ENCODE measurements at regions not wholly inside any gene's neighbourhood (a gene's known extent, or its start where the extent isn't known, plus 50 kb on each side); places are given as distances from the start of the nearest gene placed in this dataset.

DNA sequence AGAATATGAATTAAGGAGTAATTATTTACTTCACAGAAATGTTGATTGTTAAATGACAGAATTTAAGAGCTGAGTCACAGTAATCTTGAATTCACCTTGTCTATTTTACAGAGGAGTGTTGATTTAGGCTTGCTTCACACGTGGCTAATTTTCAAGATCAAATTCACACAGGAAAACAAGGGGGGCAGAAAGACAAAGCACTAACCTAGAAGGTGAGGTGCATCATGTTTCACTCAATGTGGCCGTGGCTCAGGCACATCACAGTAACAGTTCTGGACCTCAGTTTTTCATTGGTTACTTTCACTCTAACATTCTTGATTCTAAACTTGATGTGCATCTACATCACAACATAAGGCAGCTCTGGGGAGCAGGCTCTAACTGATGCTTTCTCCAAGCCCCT lies 69.6 kb upstream of the GNAQ start:
- H3K4me1 ChIP-seq (ENCODE audit: control insufficient read depth, insufficient read depth, low read length) = no peaks in the 10 kb centered on the region
- H2BK5ac ChIP-seq (ENCODE audit: low read depth, low read length, poor library complexity, severe bottlenecking) = no peak overlapping the region
- H2BK15ac ChIP-seq (ENCODE audit: low read depth, low read length) = no peak overlapping the region
- H4K20me1 ChIP-seq (ENCODE audit: insufficient read depth, low read length) = no peaks in the 10 kb centered on the region
- no peak for DNase-seq
- H3K14ac ChIP-seq (replicated peaks; ENCODE audit: low read depth, low read length) = no peak overlapping the region
- H3K27me3 ChIP-seq (ENCODE audit: control insufficient read depth, insufficient read depth, low read length) = no peaks in the 10 kb centered on the region; the same call in 1 of the 2 replicates
- ChIA-PET POLR2A (ENCODE audit: unreplicated experiment) (no interaction called here), CTCF (no interaction called here)
- no peak for ATAC-seq (ENCODE audit: low read depth)
- dilution Hi-C loops (cut with HindIII; ENCODE audit: low sequenced_read_pairs, unreplicated experiment) = no loop called here
- H4K8ac ChIP-seq (ENCODE audit: low read depth in 2 of 2, low read length in 2 of 2) = no peak overlapping the region
- no peak overlapping the region for H2AK5ac ChIP-seq (ENCODE audit: low read depth, low read length)
- no peaks in the 10 kb centered on the region for H3K9me1 ChIP-seq (ENCODE audit: insufficient read depth, low read length)
- no peak overlapping the region for H3K18ac ChIP-seq (ENCODE audit: low read depth, low read length)
- no peak overlapping the region for H3K27ac ChIP-seq (ENCODE audit: insufficient read depth, low read length)
- no peak overlapping the region for H4K91ac ChIP-seq (ENCODE audit: insufficient read depth, low read depth, low read length)
- no peak overlapping the region for H2BK20ac ChIP-seq (ENCODE audit: low read depth, low read length)
- H3K9me3 ChIP-seq (ENCODE audit: control insufficient read depth, insufficient read depth, low read length) = no peaks in the 10 kb centered on the region
- no peaks in the 10 kb centered on the region for H3K79me1 ChIP-seq (ENCODE audit: low read depth in 1 of 2, low read length in 2 of 2)
- in situ Hi-C loops (cut with MboI; ENCODE audit: low sequenced_read_pairs) = no loop called here
- intact Hi-C loops (cut with micrococcal nuclease) = no loop called here
- no peak overlapping the region for H3K4me3 ChIP-seq (ENCODE audit: insufficient read depth, low read depth, low read length)
- H3K23ac ChIP-seq (ENCODE audit: low read depth, low read length) = no peak overlapping the region
- H3K9ac ChIP-seq (ENCODE audit: low read depth, low read length) = no peak overlapping the region
- H3K56ac ChIP-seq (ENCODE audit: extremely low read depth, insufficient read depth, low read length) = no peak overlapping the region
- no TSS peak for BruUV-seq (replicated peaks)
- no peaks in the 10 kb centered on the region for H3K36me3 ChIP-seq (ENCODE audit: control insufficient read depth, insufficient read depth, low read length)
- no CpG with 5 or more reads among the region's 2 CpGs for WGBS, 2 experiments (ENCODE audit: extremely low coverage in 2 of 2, insufficient read length in 1 of 2)
- TF ChIP-seq POLR2A (IDR thresholded peaks at IDR 0.05; ENCODE audit: low read depth, low read length) (no peak), FOS (IDR thresholded peaks at IDR 0.05; ENCODE audit: low read depth, low read length) (no peak), CEBPB (IDR thresholded peaks at IDR 0.05; ENCODE audit: low read depth, low read length) (no peak), SMC3 (IDR thresholded peaks at IDR 0.05; ENCODE audit: low read depth, low read length) (no peak), RFX5 (IDR thresholded peaks at IDR 0.05; ENCODE audit: low read depth, low read length) (no peak), RAD21 (IDR thresholded peaks at IDR 0.05; ENCODE audit: low read length) (no peak), BHLHE40 (IDR thresholded peaks at IDR 0.05; ENCODE audit: low read depth, low read length) (no peak), CHD1 (IDR thresholded peaks at IDR 0.05; ENCODE audit: low read depth, low read length) (no peak), RCOR1 (IDR thresholded peaks at IDR 0.05; ENCODE audit: insufficient replicate concordance, low read length) (no peak), MAZ (IDR thresholded peaks at IDR 0.05; ENCODE audit: borderline replicate concordance, low read depth, low read length) (no peak)
- TF ChIP-seq, protein P1, sequence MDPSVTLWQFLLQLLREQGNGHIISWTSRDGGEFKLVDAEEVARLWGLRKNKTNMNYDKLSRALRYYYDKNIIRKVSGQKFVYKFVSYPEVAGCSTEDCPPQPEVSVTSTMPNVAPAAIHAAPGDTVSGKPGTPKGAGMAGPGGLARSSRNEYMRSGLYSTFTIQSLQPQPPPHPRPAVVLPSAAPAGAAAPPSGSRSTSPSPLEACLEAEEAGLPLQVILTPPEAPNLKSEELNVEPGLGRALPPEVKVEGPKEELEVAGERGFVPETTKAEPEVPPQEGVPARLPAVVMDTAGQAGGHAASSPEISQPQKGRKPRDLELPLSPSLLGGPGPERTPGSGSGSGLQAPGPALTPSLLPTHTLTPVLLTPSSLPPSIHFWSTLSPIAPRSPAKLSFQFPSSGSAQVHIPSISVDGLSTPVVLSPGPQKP (IDR thresholded peaks at IDR 0.05; ENCODE audit: borderline replicate concordance, low read depth, low read length) = no peak
- TF ChIP-seq, protein P2, sequence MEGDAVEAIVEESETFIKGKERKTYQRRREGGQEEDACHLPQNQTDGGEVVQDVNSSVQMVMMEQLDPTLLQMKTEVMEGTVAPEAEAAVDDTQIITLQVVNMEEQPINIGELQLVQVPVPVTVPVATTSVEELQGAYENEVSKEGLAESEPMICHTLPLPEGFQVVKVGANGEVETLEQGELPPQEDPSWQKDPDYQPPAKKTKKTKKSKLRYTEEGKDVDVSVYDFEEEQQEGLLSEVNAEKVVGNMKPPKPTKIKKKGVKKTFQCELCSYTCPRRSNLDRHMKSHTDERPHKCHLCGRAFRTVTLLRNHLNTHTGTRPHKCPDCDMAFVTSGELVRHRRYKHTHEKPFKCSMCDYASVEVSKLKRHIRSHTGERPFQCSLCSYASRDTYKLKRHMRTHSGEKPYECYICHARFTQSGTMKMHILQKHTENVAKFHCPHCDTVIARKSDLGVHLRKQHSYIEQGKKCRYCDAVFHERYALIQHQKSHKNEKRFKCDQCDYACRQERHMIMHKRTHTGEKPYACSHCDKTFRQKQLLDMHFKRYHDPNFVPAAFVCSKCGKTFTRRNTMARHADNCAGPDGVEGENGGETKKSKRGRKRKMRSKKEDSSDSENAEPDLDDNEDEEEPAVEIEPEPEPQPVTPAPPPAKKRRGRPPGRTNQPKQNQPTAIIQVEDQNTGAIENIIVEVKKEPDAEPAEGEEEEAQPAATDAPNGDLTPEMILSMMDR (conservative IDR thresholded peaks at IDR 0.05; ENCODE audit: low read depth, low read length) = no peak
- no peak overlapping the region for H2AK9ac ChIP-seq (replicated peaks; ENCODE audit: low read depth, low read length, poor library complexity)
- H2AFZ ChIP-seq (replicated peaks; ENCODE audit: low read length, poor library complexity) = no peak overlapping the region
- no peak overlapping the region for H3K4me2 ChIP-seq (ENCODE audit: low read depth, low read length)
- H3K4ac ChIP-seq (ENCODE audit: low read depth, low read length) = no peak overlapping the region
- no peak overlapping the region for H4K5ac ChIP-seq (ENCODE audit: low read depth, low read length)
- H2BK120ac ChIP-seq (ENCODE audit: low read depth, low read length) = no peak overlapping the region

Data from IMR-90 (cell line).